GM21529 (cell line): ENCODE measurements at regions not wholly inside any gene's neighbourhood (a gene's known extent, or its start where the extent isn't known, plus 50 kb on each side); places are given as distances from the start of the nearest gene placed in this dataset.

ENCODE experiments used
- ATAC-seq: cut with Tn5 transposase; IDR thresholded peaks from one replicate; pipeline ENCODE4 v1.9.1; 2021; ENCODE audit not compliant: unreplicated experiment

DNA sequence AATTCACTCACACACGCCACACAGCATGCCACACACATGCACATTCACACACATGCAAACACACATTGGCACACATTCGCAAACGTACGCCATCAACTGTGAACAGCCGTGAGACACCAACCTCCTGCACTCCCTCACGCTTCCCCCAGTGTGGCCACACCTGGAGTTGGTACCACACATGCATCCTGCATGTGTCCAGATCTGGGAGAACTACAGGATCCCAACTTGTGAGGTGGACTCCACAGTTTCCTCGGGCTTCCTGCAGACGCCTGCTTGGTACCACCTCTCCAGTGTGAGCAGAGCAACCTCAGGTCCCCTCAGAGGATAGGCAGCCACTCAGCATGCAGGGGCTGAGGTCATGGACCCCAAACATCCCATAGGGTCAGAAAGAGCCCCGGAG is 239.0 kb downstream of the EIPR1 start:
- no peak for ATAC-seq

DNA sequence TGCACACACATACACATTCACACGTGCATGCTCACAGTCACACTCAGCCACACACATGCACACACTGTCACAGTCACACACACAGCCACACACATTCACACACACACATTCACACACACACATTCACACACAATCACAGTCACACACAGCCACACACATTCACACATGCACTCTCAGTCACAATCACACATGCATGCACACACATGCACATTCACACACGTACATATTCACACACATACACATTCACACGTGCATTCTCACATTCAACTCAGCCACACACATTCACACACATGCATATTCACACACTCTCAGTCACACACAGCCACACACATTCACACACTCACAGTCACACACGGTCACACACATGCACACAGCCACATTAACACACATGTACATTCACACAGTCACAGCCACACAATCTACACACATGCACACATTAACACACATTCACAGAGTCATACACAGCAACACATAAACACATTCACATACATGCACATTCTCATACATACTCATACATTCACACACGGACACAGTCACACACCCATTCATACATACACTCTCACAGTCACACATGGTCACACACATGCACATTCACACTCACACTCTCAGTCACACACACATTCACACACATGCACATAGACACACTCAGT is 239.8 kb downstream of the EIPR1 start:
- ATAC-seq = no peak

DNA sequence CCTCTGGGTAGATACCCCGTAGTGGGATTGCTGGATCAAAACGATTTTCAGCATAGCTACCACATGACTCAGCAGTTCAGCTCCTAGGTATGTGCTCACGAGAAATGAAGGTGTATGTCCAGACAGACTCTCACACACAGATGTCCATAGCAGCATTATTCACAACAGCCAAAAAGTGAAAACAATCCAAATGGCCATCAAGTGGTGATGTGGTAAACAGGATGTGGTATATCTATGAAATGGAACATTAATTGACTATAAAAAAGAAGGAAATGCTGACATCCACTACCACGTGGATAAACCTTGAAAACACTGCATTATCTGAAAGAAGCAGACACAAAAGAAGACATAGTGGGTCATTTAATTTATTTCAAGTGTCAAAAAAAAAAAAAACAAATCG is 241.9 kb downstream of the EIPR1 start:
- no peak for ATAC-seq

DNA sequence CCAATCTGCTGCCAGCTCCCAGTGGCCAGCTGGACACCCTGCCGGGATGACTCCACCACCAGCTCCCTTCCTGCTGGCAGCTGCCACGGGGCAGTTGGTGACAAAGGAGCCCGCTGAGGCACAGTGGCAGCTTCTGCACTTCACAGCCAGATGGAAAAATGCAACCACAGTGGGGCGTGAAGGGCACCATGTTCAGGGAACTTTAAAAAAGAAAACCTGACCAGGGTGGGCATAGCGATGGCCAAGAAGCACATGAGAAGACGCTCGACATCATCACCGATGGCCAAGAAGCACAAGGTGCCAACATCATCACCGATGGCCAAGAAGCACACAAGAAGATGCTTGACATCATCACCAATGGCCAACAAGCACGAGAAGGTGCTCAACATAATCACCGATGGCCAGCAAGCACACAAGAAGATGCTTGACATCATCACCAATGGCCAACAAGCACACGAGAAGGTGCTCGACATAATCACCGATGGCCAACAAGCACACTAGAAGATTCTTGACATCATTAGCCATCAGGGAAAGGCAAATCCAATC is 243.5 kb downstream of the EIPR1 start:
- ATAC-seq = no peak

DNA sequence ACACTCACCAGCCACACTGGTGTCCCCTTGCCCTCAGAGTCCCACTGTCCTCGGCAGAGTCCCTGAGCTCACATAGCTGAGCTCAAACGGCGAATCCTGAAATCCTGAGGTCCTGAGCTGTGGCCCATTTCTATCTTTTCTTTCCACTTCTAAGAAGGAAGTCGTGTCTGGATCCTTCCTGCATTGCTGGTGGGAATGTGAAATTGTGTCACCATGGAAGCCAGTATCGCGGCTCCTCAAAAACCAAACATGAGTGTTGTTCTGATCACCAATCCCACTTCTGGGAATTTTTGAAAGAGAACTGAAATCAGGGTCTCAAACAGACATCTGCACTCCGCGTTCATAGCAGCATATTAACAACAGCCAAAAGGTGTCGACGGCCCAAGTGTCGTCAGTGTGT is 244.7 kb downstream of the EIPR1 start:
- no peak for ATAC-seq

DNA sequence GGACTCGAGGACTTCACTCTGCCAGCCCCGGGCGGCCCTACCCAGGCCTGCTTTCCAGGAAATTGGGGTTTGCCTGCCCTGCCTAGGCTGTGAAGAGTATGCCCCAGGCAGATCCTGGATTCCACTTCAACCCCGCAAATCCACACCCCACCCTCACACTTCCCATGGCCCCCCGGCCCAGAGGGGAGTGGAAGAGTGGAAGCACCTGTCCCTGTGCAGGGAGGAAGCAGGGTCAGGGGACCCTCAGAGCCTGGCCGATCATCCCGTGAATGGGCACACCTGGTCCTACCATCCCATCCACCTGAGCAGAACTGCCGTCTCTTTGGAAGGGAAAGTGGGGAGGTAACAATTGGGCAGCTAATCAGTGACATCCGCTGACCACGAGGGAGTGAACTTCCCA is 245.2 kb downstream of the EIPR1 start:
- no peak for ATAC-seq

DNA sequence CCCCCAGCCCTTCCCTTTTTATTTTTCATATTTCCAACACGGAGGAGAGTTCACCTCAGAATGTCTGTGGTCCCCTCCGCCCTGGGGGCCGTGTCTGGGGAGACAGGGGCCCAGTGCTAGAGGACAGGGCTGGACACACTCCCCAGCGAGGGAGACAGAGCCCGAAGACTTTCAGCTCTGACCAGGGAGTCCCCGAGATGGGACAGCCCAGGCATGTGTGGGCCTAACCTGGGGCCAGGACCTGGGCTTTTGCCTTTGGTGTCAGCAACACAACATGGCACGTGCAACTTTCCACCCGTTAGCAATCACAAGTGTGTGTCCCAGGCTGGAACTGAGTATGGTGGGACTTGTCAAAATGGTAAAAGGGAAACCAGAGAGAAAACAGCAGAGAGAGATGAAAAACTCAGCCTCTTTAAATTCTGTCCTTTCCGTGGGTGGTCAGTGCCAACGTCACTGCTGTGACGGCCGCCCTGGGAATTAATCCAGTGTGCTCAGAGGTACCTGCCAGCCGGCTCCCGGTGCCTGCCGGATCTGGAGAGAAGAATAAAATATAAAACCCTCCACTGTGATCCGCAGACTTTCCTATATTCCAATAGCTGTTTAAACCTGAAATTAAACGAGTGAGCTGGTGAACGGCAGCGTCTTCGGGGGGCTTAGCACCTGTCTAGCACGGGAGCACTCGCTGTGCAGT is 245.8 kb downstream of the EIPR1 start:
- ATAC-seq = no peak

DNA sequence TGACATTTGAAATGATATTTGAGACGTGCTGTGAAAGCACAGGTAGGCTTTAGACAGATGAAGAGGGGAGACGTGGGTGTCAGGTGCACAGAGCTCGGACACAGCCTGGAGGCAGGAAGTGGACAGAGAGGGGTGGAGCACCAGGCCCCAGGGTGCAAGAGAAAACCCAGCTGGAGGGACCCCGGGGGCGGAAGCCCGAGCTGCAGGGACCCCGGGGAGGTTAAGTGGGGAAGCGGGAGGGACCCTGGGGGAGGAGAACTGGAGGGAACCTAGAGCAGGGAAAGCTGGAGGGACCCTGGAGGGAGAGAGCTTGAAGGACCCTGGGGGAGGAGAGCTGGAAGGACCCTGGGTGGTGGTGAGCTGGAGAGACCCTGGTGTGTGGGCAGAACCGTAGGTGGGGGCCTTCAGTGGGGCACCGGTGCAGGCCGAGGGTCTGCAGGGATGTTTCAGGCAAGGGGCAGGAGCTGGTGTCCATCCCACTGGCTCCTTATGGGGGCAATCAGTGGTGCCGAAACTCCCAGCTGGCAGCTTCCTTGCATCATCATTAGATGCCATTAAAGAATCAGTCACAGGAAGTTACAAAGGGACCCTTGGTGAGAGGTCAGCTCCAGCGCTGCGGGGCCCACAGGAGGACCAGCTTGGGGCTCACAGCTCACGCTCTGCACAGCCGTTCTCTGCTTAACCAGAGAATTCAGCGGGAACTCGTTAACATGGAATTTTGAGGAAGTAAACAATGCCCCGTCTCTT is 246.6 kb downstream of the EIPR1 start:
- ATAC-seq = no peak

DNA sequence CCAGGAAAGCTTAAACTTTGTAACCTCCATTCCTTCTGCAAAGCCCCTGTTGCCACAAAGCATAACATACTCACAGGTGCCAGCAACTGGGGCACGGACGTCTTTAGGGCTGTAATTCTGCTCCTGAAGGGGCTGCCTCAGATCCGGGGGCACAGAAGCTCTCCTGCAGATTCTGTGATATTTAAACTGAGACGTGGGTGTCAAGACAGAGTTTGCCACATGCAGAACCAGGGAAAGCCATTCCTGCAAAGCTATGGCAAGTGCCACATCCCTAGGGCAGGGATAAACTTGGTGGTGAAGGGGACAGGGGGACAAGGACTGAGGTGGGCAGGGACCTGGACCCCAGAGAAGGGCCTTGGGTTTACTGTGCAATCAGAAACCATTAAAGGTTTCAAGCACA is 247.2 kb downstream of the EIPR1 start:
- no peak for ATAC-seq

DNA sequence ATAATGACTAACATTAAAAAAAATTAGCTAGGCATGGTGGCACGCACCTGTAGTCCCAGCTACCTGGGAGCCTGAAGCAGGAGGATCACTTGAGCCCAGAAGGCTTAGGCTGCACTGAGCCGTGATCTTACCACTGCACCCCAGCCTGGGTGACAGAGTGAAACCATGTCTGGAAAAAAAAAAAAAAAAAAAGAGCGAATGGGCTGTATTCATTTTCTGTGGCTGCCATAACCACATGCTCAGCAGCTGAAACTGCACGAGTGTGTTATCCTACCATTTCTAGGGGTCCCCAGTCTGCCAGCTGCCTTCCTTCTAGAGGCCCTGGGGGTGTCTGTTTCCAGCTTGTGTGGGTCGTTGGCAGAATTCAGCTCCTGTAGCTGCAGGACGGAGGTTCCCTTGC is 247.8 kb downstream of the EIPR1 start:
- no peak for ATAC-seq

DNA sequence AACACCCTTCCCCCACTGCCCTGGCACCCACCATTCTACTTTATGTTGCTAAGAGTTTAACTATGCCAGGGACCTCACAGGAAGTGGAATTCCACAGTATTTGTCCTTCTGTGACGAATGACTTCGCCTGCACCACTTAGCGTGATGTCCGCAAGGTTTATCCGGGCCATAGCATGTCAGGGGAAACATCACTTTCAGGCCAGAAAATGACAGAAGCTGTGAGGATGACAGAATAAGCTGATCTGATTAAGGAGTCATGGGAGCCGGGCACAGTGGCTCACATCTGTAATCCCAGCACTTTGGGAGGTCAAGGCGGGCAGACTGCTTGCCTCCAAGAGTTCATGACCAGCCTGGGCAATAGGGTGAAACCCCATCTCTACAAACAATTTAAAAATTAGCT is 248.8 kb downstream of the EIPR1 start:
- no peak for ATAC-seq

DNA sequence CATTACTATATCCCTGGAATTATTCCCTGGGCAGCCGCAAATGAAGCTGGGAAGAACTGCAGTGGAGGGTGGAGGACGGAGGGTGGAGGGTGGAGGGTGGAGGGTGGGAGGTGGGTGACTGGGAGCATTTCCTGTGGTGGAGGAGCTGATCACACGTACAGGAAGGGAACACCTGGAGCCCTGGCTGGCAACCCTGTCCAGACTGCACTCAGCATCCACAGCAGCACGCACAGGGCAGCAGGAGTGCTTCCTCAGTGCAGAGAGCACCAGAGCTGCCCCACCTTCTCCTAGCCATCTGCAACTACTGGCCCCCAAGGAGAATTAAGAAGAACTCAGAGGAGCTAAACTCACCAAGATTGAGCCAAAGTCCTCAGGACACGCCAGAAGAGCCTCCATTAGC is 249.9 kb downstream of the EIPR1 start:
- ATAC-seq = no peak

DNA sequence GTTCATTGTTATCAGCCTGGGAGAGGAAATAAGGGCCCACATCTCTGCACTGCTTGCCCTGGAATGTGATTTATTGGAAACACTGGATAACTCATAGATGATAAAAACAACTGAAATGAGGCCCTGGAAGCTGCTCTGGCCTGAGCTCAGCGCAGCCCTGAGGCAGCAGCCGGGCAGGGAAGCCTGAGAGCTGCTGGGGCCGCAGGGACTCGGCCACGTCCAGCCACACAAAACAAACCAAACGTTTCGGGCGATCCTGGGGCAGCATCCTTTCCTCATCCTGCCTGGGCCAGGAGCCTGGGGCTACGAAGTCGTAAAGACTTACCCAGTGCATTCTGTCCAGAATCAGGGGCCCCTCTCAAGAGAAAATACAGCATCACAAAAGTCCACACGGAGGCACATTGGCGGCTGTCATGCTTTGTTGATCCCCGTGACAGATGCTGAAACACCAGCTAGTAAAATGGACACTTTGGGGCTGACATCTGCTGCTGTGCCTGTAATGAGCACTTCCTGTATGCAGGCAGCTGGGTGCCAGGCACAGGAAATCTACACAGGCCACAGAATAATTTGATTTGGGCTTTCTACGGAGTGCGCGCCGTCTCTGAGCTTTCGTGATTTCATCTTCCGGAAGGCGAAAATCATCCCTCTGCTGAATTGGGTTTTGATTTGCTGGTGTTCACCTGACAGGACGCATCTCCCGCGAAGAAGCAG is 250.6 kb downstream of the EIPR1 start:
- ATAC-seq = peak; percentile 48

DNA sequence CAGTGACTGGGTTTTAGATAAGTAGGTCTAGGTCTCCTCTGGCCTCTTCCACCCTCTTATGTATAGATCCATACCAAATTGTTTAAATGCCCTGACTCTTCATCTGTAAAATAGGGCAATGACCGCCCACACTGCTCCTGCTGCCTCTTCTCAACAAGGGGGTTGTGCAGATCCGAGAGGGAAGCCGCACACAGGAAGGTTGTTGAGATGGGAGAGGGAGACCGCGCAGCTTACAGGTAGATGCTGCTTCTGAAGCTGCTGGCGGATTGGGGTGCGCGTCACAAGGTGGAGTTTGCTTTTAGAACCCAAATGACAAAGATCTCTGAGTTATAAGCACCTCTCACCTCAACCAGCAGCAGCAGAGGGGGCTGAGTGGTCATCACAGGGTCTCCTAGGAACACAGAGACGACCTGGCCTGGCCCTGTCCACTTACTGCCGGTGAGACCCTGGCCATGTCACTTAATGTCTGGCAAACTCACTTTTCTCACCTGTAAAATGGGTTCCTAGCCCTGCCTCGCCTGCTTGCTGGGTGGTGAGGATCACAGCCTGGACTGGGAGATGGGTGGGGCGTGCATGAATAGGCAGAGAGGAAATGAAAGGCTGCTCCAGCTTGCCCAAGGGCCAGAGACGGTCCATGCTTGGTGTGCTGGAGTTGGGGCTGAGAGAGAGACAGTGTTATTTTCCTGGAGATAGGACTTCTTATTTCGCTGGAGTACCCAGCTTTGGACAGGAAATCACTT is 251.3 kb downstream of the EIPR1 start:
- no peak for ATAC-seq

DNA sequence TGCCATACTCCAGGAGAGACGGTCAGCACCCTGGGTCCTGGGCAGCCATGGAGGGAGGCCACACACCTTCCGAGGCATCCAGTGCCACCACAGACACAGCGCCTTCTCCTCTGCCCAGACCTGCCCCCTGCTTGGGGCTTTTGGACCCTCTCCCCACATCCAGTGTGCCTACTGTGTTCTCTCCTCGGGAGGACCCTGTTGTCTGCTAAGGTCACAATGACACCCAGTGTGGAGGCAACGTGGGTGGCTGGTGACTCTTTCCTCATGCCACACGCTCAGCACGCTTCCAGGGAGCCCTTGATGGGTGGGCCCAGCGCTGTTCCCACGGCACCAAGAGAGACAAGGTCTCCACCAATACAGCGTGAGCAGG is 251.9 kb downstream of the EIPR1 start:
- ATAC-seq = no peak

DNA sequence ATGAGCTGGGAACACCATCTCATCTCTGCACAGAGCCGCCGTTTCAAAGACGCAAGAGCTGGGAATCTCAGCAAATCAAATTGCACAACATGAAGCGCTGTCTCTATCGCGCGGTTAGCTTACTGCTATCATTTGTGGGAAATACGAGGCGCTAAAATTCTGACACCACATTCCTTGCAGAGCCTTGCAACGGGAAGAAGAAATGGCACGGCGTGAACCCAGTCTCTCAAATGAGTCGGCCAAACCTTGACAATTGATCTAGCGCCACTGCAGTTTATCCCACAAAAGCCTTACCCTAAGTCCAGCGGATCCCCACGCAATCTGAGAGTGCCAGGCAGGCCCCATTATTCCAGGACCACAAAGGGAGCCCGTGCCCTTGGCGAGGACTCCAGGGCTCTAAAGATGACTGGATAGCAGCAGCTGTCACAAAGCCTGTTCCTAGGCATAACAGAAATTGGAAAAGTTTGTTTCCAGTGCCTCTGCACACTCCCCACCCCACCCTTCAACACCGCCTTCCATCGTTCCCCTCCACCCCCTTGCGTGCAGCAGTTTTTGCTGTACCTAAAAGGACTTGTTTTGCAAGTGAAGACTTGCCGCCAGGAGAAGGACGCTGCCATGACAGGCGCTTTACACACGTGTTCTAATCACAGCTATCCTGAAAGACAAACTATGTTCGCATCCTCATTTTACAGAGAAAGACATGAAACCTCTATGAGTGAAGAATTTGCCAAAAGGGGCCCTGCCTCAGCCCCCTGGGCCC is 252.4 kb downstream of the EIPR1 start:
- ATAC-seq = no peak

DNA sequence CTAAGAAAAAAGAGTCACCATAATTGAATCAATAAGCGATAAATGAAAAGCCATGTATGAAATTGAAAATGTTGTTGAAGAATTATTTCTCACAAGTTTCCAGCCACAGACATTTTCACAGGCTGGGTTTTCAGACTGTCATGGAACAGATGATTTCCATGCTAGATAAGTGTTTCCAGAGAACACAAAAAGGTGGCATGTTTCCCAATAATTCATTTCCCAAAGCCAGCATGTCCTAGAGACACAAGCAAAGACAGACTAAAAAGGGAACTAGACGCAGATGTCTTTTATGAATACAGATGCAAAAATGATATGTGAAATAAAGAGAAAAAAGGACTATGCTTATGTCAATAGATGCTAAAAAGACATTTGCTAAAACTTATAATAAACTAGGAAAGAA is 255.1 kb downstream of the EIPR1 start:
- no peak for ATAC-seq

DNA sequence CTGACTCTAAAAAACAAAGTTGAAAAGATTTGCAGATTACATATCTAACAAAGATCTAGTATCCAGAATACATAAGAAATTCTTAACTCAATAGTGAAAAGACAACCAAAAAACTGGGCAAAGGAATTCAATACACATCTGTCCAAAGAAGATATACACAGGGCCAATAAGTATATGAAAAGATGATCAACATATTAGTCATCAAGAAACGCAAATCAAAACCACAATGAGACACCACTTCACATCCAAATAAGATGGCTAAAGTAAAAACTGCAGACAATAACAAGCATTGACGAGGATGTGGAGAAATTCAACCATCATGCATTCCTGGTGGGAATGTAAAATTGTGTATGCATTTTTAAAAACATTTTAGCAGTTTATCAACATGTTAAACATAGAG is 256.0 kb downstream of the EIPR1 start:
- no peak for ATAC-seq

DNA sequence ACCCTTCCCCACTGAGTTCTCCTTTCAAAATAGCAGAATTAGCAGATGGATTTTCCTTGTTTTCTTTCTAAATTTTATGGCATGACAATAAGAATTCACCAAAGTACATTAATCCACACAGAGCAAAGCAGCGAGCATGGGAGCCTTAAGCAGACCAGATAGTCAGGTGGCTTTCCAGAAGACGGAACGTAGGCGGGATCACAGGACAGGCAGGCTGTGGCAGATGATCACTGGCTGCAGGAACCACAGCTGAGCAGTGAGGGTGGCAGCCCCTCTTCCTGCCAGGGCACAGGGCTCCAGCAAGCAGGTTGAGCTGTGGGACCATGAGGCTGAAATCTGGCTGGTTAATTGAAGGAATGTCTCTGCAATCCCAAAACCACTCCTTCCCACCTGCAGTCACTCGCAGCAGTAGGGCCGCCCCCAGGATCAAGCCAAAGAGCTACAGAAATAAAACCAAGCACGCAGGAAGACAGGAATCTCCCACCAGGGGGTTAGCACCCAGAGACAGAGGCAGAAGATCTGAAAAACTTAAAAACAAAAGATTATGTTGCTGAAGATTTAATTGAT is 259.9 kb downstream of the EIPR1 start:
- ATAC-seq = no peak

DNA sequence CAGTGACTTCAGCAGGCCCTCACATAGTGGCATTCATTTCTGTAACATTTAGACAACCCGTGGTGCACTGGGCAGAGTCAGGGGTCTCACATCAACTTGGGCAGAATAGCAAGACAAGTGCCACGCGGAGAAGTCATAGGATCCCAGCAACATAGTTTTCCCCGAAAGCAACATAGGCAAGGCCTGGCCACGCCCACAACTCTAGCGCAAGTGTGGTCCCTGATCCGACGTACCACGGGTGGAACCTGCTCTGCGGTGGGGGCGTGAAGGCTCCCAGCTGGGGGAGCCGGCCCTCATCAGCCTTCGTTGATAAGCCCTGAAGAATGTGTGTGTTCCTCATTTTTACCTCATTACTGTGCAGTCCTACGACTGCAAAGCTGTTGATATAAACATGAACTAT is 261.2 kb downstream of the EIPR1 start:
- ATAC-seq = no peak
